HG02970 (cell line): ENCODE measurements at regions not wholly inside any gene's neighbourhood (a gene's known extent, or its start where the extent isn't known, plus 50 kb on each side); places are given as distances from the start of the nearest gene placed in this dataset.
"Not testable (repeated sequence)": the region's sequence is repeated elsewhere in the genome, so short reads cannot be mapped to it uniquely, and the experiment has no call there.

Experiments used
- ATAC-seq: cut with Tn5 transposase; IDR thresholded peaks from one replicate; pipeline ENCODE4 v1.9.1; 2021; ENCODE audit warnings: mild to moderate bottlenecking, moderate library complexity, moderate number of reproducible peaks; ENCODE audit not compliant: unreplicated experiment, low FRiP score

- ATAC-seq: peak; percentile 72
Measured at GRCh38 chr15:21718108-21718507, 159.4 kb downstream of the POTEB start.

GRCh38 chr15:21717661-21718060 lies 159.9 kb downstream of the POTEB start:
- ATAC-seq: peak; percentile 31

- not testable (repeated sequence) for ATAC-seq
Measured at GRCh38 chr15:21705480-21705879, 172.1 kb downstream of the POTEB start.

DNA sequence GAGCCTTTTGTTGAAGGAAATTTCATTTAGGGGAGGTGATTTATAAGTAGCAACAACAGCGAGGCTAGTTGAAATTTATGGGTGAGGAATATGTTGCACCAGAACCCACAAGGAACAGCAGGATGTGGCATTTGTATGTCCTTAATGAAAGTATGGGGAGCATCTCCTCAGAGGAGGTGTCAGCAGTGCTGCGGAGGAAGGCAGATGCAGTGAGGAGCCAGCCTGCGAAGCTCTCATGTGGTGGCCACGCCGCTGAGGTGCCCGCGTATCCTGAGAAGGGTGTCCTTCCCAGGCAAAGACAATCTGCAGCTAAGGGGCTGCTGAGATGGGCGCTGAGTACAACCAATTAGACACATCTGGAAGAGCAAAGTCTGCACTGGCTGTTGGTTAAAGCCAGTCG lies 178.9 kb downstream of the POTEB start:
- ATAC-seq: not testable (repeated sequence)

GRCh38 chr15:21695089-21695488 lies 182.4 kb downstream of the POTEB start:
- ATAC-seq: not testable (repeated sequence)

DNA sequence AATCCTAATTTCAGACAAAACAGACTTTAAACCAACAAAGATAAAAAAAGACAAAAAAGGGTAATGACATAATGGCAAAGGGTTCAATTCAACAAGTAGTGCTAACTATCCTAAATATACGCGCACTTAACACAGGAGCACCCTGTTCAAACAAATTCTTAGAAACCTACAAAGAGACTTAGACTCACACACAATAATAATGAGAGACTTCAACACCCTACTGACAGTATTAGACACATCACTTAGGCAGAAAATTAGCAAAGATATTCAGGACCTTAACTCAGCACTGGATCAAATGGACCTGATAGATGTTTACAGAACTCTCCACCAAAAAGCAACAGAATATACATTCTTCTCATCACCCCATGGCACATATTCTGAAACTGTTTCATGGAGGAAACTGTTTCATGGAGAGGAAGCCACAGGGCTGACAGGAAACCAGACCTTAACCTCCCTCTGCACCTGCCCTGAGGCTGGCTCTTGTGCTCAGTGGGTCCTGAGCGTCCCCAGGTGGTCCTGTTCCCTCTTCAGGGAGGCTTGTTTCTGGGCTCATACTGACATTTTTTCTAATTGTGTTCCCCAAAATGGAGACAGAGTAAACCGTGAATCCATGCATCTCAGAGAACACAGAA lies 184.9 kb downstream of the POTEB start:
- not testable (repeated sequence) for ATAC-seq

GRCh38 chr15:21656798-21657397 lies 216.6 kb upstream of the POTEB3 start:
- peak; percentile 87 for ATAC-seq

DNA sequence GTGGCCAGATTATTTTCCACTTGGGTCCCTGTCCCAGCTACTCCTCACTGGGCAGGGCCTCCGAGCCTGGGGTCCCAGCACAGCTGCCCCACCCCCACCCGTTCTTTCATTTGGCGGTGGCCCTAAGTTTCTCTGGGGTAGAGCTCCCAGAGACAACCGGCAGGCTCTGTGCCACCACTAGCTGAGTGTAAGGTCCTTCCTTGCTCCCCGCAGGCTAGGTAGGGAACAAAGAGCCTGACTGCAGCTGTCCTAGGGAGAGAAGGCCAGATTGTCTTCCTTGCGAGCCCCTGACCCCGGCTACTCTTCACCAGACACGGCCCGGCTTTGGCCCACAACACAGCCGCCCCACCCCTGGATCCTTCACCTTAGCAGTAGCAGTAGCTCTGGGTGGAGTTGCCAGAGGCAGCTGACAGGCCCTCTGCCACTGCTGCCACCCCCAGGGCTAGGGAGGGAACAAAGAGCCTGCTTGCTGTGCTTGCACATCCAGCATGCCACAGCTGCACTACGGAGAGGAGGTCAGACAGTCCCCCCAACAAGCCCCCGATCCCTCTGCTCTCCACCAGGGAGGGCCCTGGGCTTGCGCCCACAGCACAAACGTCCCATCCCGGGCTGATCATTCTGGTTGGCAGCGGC lies 215.9 kb upstream of the POTEB3 start:
- ATAC-seq: peak; percentile 29

DNA sequence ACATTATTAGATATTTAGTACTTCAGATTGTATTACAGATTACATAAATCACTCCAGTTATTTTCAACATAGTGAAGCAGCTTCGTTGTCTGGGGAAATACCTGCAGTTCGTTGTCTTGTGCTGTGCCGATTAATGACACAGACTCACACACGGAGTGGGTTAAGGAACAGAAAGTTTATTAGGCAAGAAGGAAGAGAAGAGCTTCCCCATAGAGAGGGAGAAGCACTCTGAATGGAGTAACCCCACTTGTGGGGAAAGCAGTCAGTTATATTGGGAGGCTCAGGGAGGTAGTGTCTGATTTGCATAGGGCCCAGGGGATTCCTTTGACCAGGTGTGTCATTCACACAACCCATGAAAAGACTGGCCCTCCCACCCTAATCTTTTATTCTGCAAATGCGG lies 213.4 kb upstream of the POTEB3 start:
- not testable (repeated sequence) for ATAC-seq

DNA sequence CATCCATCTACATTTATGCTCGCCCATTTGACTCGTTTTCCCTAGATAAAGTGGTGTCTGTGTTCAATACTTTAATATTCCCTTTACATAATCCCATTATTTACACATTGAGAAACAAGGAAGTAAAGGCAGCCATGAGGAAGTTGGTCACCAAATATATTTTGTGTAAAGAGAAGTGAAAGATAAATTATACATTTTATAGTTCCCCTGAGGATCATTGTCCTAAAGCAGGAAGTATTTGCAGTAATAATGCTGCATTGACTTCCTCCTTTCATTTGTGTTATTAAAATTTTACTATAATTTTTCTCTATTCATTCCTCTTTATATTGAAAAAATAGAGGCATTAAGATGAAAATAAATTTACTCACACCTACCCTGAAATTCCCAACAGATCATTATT lies 198.5 kb upstream of the POTEB3 start:
- ATAC-seq: not testable (repeated sequence)

GRCh38 chr15:21626694-21627093 lies 186.4 kb upstream of the POTEB3 start:
- not testable (repeated sequence) for ATAC-seq

- ATAC-seq: not testable (repeated sequence)
Measured at GRCh38 chr15:21609223-21609622, 168.9 kb upstream of the POTEB3 start.

- not testable (repeated sequence) for ATAC-seq
Measured at GRCh38 chr15:21565426-21565825, 125.1 kb upstream of the POTEB3 start.

DNA sequence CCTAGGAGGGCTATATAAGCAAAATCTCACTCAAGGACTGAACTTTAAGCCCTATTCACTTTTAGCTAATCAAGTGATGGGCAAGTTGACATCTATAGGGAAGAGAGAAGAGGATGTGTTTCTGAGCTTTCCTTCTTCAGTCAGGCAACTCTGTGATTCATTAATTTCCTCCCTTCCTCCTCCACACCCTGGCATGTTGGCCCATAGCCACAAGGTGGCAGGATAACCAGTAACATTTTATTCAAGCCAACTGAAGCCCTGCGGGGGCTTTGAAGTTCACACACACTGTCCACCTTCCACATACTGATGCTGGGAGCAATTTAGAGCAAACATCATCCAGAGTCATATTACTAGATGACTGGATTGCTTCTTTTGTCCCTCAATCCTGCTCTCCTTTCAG lies 111.5 kb upstream of the POTEB3 start:
- peak; percentile 60 for ATAC-seq

DNA sequence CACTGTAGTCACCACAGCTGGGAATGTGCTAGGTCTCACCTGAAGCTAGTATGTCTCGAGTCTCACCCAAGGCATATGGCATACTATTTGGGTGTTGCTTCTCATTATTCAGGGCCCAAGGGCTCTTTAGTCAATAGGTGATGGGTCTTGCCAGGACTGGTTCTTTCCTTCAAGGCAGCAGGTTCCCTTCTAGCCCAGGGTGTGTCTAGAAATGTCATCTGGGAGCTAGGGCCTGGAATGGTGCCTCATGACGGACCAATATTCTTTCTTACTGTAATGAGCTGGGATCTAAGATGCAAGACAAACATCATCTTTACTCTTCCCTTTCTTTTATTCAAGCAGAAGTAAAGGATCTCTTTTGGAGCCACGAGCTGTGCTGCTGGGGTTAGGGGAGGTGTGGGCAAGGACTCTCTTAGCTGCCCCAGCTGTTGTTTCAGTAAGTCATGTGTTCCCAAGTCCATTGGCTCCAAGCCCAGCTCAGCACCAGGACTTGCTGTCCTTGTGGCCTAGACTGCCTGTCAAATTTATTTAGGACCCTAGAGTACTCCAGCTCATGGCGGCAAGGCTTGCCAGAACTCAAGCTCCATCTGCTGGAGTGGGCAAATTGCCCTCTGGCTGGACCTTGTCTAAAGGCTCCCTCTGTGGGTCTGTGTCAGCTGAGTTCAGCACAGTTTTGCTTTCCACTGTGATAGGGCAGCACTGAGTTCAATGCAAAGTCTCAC lies 106.0 kb upstream of the POTEB3 start:
- not testable (repeated sequence) for ATAC-seq

DNA sequence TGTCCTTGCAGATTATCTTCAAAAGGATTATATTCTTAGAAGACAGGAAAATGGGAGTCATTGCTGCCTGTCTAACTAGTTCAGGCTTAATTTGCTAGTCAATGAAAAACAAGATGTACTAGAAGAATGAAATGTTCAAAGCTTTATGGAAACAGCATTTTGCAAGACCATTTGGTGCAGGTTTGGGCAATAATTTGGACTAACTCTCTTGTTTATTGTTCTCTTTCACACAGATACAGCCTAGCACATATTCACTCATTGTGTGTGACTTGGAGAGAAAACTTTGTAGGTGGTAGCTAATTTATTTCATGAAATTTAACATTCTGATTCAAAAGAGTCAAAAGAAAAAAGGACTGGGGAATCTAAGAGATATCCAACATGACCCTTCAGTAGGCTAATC lies 92.5 kb upstream of the POTEB3 start:
- ATAC-seq: not testable (repeated sequence)

DNA sequence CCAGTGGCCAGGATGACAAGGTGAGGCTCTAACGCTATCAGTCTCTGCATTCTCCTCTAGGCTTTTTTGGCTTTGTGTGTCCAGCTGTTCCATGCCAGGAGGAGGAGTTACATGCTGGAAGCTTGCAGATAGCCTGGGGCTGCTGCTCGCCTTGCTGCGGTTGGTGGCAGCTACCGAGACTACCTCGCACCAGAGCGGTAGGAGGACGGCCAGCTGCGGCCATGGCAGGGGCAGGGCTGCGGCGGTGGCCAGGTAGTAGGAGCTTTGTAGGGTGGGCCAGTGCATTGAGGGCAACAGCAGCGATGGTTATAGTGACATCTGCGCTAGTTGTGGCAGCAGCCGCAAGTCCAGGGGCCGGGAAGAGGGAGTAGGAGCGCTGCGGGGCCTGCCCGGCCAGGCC lies 75.9 kb upstream of the POTEB3 start:
- not testable (repeated sequence) for ATAC-seq

DNA sequence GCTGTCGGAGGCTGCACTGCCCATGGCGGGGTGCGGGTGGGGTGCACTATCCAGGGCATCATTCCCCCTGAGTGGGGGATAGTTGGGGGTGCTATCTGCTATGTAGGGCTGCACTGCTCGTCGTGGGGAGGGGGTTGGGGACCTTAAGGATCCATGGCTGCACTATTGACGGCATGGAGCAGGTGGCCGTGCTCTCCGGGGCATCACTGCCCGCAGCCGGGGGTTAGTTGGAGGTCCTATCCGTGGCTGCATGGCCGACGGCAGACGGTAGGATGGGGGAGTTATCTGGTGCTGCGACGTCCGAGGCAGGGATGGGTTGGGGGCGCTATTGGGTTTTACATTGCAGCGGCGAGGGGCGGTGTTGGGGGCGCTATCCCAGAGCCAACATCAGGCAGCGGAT lies 75.0 kb upstream of the POTEB3 start:
- ATAC-seq: not testable (repeated sequence)

DNA sequence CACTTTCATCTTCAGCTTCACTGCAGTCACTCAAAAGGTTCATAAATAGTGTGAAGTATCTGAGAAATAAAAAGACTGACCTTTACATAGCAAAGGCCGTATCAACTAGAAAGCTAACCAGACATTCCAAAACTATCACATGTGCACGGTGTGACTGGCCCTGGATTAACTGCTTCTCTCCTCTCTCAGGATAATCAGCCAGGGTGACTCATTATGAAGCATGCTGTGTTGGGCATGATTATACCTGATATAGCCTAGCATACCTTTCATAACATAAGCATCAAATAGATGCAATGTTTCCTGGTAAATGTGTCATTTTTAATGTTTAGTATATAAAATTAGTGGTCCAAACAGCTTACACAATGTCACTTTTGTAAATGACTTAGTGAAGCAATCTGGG lies 62.7 kb upstream of the POTEB3 start:
- ATAC-seq: not testable (repeated sequence)
